ENCODE measurements at regions not wholly inside any gene's neighbourhood (a gene's known extent, or its start where the extent isn't known, plus 50 kb on each side); places are given as distances from the start of the nearest gene placed in this dataset.

GRCh38 chr10:118246332-118247295, 95.5 kb downstream of the FAM204A start:
- no peak for DNase-seq (ENCODE audit: low read depth)

- no peak for DNase-seq (ENCODE audit: low read depth)
These were observed 98.2 kb downstream of the FAM204A start for GRCh38 chr10:118243907-118244306.

DNA sequence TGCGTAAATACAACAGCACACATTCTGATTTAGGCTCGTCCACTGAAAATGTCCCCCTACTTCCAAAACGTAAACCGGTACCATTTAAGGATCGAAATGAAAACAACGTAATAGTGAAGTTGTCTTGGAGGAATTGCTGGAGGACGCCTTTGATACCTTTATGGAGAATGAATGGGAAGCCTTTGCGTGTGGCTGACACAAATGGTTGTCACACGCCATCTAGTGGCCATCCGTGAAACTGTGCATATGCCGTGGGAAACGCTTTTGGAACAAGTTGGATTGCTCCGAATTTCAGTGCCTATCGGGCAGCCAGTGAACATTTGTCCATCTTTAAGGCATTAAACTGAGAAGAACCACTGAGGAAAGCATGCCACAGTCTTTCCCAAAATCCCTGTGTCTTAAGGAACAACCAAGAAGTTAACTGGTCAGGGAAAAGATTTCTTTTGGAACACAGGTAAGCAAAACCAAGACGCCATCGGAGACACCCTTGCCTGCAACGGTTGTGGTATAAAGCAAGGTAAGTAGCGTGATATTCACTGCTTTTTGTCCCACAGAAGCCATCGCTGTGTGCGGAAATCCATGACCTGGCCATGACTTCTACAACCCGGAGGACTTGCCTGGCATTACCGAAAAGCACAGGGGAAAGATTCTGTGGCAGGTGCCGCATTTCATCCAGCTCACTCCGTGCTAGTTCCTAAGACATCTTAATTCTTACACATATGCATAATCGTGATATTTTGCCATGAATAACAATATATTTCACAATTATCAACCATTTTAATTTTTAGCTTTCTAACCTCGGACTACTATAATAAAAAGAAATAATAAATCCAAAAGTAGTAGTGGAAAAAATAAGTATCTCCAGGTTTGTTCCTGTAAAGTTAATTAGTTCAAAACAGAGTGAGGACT, 100.6 kb downstream of the FAM204A start:
- peak; percentile 58 for DNase-seq (ENCODE audit: low read depth)

- no peak for DNase-seq (ENCODE audit: low read depth)
These were observed 102.9 kb downstream of the FAM204A start for GRCh38 chr10:118239236-118239630.

DNA sequence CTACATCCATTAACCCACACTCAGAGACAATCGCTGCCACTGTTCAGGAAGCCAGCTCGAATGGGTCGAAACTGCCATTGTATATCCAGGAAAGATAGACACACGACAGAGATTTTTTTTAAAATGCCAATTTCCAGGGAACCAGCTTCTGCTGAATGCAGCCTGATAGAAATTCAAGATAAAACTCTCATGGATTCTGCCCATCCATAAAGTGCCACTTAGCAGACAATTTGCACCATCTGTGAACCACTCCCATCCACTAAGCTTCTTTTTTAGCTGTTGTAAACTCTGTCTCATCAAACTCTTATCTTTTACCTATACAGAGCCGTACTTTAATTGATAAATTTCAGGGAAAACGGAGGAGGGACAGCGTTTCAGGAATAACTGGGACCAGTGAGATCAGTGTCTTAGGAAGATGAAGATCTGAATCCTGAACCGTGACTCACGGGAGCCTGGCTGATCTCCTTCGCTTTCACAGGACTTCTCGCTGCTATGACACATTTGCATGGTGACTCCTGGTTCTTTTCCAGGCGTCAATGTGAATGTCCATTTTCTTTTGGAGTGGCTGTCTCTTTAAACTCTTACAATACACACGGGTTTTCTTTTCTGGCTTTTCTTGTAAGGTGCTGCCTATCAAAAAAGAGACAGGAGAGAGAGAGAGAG, 103.4 kb downstream of the FAM204A start:
- DNase-seq (ENCODE audit: low read depth): peak; percentile 37

DNA sequence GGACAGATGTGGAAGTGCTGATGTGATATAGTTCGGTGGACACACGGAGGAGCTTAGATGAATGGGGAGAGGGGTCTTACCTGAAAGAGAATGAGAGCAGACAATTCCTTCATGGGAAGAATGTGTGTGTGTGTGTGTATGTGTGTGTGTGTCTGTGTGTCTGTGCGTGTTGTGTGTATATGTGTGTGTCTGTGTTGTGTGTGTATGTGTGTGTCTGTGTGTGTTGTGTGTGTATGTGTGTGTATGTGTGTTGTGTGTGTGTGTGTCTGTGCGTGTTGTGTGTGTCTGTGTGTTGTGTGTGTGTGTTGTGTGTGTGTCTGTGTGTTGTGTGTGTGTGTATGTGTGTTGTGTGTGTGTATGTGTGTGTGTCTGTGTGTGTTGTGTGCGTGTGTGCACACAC, 104.2 kb downstream of the FAM204A start:
- no peak for DNase-seq (ENCODE audit: low read depth)

DNA sequence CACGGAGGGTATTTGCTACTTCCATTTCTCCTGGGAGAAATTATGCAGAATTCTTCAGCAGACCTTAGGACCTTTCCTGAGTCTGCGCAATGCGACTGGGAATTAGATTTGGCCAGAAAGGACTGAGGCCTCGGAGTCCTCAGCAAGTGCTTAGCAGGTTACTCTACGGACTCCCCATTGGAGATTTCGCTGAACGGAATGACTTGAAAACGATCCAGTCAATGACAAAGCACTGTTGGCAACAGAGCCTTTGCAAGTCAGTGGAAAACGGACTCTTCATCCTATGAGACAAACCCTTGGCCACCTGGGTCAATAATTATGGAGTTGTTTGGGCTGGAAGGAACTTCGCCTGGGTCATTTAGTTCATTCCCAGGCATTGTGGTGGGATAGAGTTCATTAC, 107.4 kb downstream of the FAM204A start:
- DNase-seq (ENCODE audit: low read depth): no peak

- no peak for DNase-seq (ENCODE audit: low read depth)
These were observed 121.7 kb downstream of the FAM204A start for GRCh38 chr10:118220346-118220850.

- no peak for DNase-seq (ENCODE audit: low read depth)
These were observed 123.6 kb downstream of the FAM204A start for GRCh38 chr10:118218562-118218961.

GRCh38 chr10:118216571-118217170, 125.5 kb downstream of the FAM204A start:
- no peak for DNase-seq (ENCODE audit: low read depth)

- DNase-seq (ENCODE audit: low read depth): no peak
These were observed 126.1 kb downstream of the FAM204A start for GRCh38 chr10:118216020-118216419.

DNA sequence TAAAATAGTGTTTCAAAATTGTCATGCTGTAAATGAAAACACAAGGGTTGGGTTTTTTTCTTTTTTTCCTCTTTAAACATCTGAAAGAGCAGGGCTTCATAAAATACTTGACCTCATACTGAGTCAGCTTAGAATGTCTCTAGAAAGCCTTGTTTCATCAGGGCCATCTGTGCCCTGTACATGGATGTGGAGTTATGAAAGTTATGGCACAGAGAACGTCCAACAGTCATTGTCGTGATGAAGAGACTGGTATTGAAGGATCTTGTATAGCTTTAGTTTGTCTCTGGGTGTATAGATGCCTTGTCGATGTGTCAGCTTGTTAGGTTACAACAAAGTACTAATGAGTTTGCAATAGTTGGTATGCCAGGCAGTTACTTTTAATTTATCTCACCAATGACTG, 127.3 kb downstream of the FAM204A start:
- DNase-seq (ENCODE audit: low read depth): no peak

- no peak for DNase-seq (ENCODE audit: low read depth)
These were observed 128.7 kb downstream of the FAM204A start for GRCh38 chr10:118213436-118213835.

DNA sequence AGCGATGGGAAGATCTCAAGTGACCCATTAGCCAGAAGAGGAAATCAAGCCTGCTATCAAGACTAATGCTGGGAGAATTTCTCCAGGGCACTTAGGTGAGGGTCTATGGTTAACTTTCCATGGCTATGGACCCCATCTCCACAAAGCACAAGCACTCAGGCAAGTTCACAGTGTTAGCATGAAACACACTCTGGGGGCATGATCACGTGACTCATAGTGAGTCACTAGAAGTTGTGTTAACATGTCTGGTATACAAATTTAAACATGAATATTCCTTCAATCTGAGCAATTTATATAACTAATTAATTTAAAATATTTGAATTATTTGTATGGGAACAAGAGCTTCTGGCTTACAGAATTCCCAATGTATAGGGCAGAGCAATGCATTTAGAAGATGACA, 131.8 kb downstream of the FAM204A start:
- DNase-seq (ENCODE audit: low read depth): no peak

- no peak for DNase-seq (ENCODE audit: low read depth)
These were observed 132.9 kb downstream of the FAM204A start for GRCh38 chr10:118209215-118209614.

GRCh38 chr10:118207470-118208007, 134.6 kb downstream of the FAM204A start:
- no peak for DNase-seq (ENCODE audit: low read depth)

GRCh38 chr10:118204292-118204943, 137.7 kb downstream of the FAM204A start:
- DNase-seq (ENCODE audit: low read depth): no peak

DNA sequence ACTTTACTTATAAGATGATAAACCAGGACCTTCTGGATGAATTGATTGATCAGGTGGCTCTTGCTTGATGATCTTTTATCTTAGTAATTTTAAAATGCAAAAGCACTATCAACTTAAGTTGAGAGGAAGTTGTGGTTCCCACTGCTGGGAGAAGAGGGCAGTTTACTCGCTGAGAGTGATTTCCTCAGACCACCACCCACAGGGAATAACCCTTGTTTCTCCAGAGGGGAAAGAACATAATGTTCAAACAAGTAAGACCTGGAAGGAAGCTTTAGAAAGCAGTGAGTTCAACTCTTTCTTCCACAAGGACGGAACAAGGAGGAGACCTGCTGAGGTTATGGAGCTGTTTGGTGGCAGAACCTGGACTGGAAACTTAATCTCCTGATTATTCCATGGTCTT, 138.7 kb downstream of the FAM204A start:
- no peak for DNase-seq (ENCODE audit: low read depth)

GRCh38 chr10:118195729-118196128, 146.4 kb downstream of the FAM204A start:
- DNase-seq (ENCODE audit: low read depth): no peak

GRCh38 chr10:118193642-118194041, 146.9 kb upstream of the RAB11FIP2 start:
- no peak for DNase-seq (ENCODE audit: low read depth)
